ENCODE measurements at regions not wholly inside any gene's neighbourhood (a gene's known extent, or its start where the extent isn't known, plus 50 kb on each side); places are given as distances from the start of the nearest gene placed in this dataset.

- TF ChIP-seq CTCF (IDR thresholded peaks at IDR 0.05) (no peak), EZH2 (IDR thresholded peaks at IDR 0.05) (no peak)
Measured at GRCh38 chr18:3360211-3360610, 89.8 kb upstream of the TGIF1 start.
